Endothelial cell of umbilical vein (primary cell): ENCODE measurements at regions not wholly inside any gene's neighbourhood (a gene's known extent, or its start where the extent isn't known, plus 50 kb on each side); places are given as distances from the start of the nearest gene placed in this dataset.

Source experiments
- BruUV-seq: library from RNA; stranded (reverse); fragments of 400-500 nt; replicated peaks from 2 replicates; lab custom pipeline; 2021; lab: Mats Ljungman, UMichigan
- CTCF ChIA-PET: fragments of 300-600, 350-600 bp; sonication (Branson Sonifier 250); formaldehyde crosslinking; loops from one replicate; lab custom pipeline; 2021; ENCODE audit warnings: antibody characterized with exemption, inconsistent platforms; lab: Charles Lee
- POLR2A ChIA-PET: fragments of 300-600, 350-600 bp; sonication (Branson Sonifier 250); formaldehyde crosslinking; loops from one replicate; lab custom pipeline; 2021; ENCODE audit warnings: antibody characterized with exemption, inconsistent platforms; lab: Charles Lee
- DNase-seq: peaks from one replicate; pipeline ENCODE4 v3.0.0-alpha.2; 2011; ENCODE audit warnings: low read depth, low spot score
- FAIRE-seq: peaks from 2 replicates; lab custom pipeline; 2011; peaks lifted over from hg19 to GRCh38; lab: Jason Lieb, UNC
- H2AFZ ChIP-seq: 2 replicates; pipeline ENCODE4 v1.6.0; 2012; ENCODE audit warnings: low read depth, low read length, control low read depth, inconsistent platforms
- H3K27ac ChIP-seq: 2 replicates; pipeline ENCODE4 v1.5.1; 2011; ENCODE audit warnings: low read depth, mild to moderate bottlenecking, control low read depth, low read length, moderate library complexity; ENCODE audit not compliant: insufficient read depth
- H3K27me3 ChIP-seq, 2 experiments: 2 replicates each; pipeline versions ENCODE4 v1.6.0 to v1.6.1; 2011; ENCODE audit warnings: low read length in 2 of 2, mixed read lengths in 1 of 2; ENCODE audit not compliant: control insufficient read depth in 2 of 2, insufficient read depth in 2 of 2
- H3K36me3 ChIP-seq, 2 experiments: 2 replicates in 1 of 2; 3 replicates in 1 of 2; pipeline ENCODE4 v1.5.1; 2011; ENCODE audit warnings: low read length in 2 of 2, mild to moderate bottlenecking in 1 of 2, moderate library complexity in 1 of 2; ENCODE audit not compliant: control insufficient read depth in 2 of 2, insufficient read depth in 2 of 2; ENCODE audit errors: extremely low read depth in 1 of 2
- H3K4me1 ChIP-seq: 3 replicates; pipeline ENCODE4 v1.5.1; 2011; ENCODE audit warnings: mild to moderate bottlenecking, low read length; ENCODE audit not compliant: control insufficient read depth, insufficient read depth; ENCODE audit errors: extremely low read depth
- H3K4me2 ChIP-seq: 2 replicates; pipeline ENCODE4 v1.6.1; 2011; ENCODE audit warnings: low read length, control low read depth, mixed read lengths; ENCODE audit not compliant: insufficient read depth
- H3K4me3 ChIP-seq, 3 experiments: fragments of 200-600 bp in 1 of 3; sonication (generic), shearing (Covaris generic) in 1 of 3; replicated peaks in 1 of 3; 2 replicates each; pipeline ENCODE4 v1.5.1; 2011 to 2016; ENCODE audit warnings: control low read depth in 3 of 3, low read length in 3 of 3, mild to moderate bottlenecking in 2 of 3, inconsistent platforms in 1 of 3, low read depth in 1 of 3, moderate library complexity in 1 of 3; ENCODE audit not compliant: insufficient read depth in 1 of 3
- H3K79me2 ChIP-seq: 2 replicates; pipeline ENCODE4 v1.6.0; 2012; ENCODE audit warnings: low read length, inconsistent platforms; ENCODE audit not compliant: control insufficient read depth, insufficient read depth
- H3K9ac ChIP-seq: replicated peaks from 2 replicates; pipeline ENCODE3; 2011; ENCODE audit warnings: low read length, control low read depth; ENCODE audit not compliant: insufficient read depth; ENCODE audit errors: extremely low read depth
- H3K9me1 ChIP-seq: replicated peaks from 3 replicates; pipeline ENCODE4 v1.6.0; 2011; ENCODE audit warnings: mild to moderate bottlenecking, low read length; ENCODE audit not compliant: control insufficient read depth, insufficient read depth; ENCODE audit errors: extremely low read depth
- H3K9me3 ChIP-seq: replicated peaks from 2 replicates; pipeline ENCODE4 v1.5.1; 2012; ENCODE audit warnings: low read length, inconsistent platforms; ENCODE audit not compliant: control insufficient read depth, insufficient read depth
- H4K20me1 ChIP-seq: replicated peaks from 2 replicates; pipeline ENCODE3; 2011; ENCODE audit warnings: mild to moderate bottlenecking, low read length; ENCODE audit not compliant: control insufficient read depth, insufficient read depth; ENCODE audit errors: extremely low read depth
- EZH2 ChIP-seq: IDR thresholded peaks from 2 replicates; pipeline ENCODE4 v1.6.1; 2012; ENCODE audit warnings: borderline replicate concordance, low read depth, mild to moderate bottlenecking, moderate library complexity, low read length, inconsistent platforms; ENCODE audit not compliant: severe bottlenecking
- FOS ChIP-seq: IDR thresholded peaks from 2 replicates; pipeline ENCODE4 v1.6.1; 2011; ENCODE audit warnings: mild to moderate bottlenecking, low read length, moderate library complexity, borderline replicate concordance; ENCODE audit not compliant: insufficient read depth
- GATA2 ChIP-seq: IDR thresholded peaks from 2 replicates; pipeline ENCODE4 v1.7.0; 2011; ENCODE audit warnings: low read depth, mild to moderate bottlenecking, moderate library complexity, mixed read lengths, low read length; ENCODE audit not compliant: insufficient read length, insufficient read depth
- JUN ChIP-seq: IDR thresholded peaks from 2 replicates; pipeline ENCODE4 v1.6.1; 2011; ENCODE audit warnings: borderline replicate concordance, low read depth; ENCODE audit not compliant: insufficient read length, insufficient read depth
- MYC ChIP-seq: IDR thresholded peaks from one replicate; pipeline ENCODE4 v1.6.1; 2011; ENCODE audit warnings: mild to moderate bottlenecking, low read depth, low read length
- dilution Hi-C: fragments of 300-500 bp; cut with MboI; formaldehyde crosslinking; loops from one replicate; pipeline ENCODE4 v1.15.0; 2019; ENCODE audit warnings: low sequenced_read_pairs; ENCODE audit not compliant: extremely low pct_ligation_motif_present
- intact Hi-C: fragments of 100-400 bp; cut with micrococcal nuclease; formaldehyde crosslinking; loops from one replicate; pipeline ENCODE4 v1.10.0; 2022
- TF ChIP-seq, protein P1 (sequence below), 2 donors: IDR thresholded peaks; 1 replicate in 1 of 2; 2 replicates in 1 of 2; pipeline ENCODE4 v1.5.1; 2011; ENCODE audit warnings: low read length in 2 of 2, mild to moderate bottlenecking in 2 of 2, moderate library complexity in 2 of 2, control low read depth in 1 of 2, inconsistent platforms in 1 of 2, low read depth in 1 of 2; ENCODE audit not compliant: insufficient read depth in 1 of 2; ENCODE audit errors: extremely low read depth in 1 of 2

DNA sequence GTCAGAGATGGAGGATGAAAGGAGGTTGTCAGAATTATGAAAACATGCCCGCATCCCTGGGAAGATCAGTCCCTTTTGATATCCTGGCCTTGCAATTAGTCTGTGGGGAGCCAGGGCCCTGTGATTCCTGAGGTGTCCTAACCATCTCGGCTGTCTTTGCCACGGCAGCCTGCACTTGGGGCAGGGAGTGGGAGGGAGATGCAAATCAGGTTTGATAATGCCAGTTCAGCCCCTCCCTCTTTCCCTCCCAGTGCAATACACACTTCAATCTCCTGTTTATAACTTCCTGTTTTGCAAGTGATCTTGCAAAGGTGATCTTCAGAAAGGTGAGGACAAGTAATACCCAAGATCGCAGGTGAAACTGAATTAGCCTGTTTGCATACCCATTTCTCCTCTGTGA is 114.0 kb upstream of the ALDH1B1 start:
- ChIA-PET CTCF (no interaction called here), POLR2A (no interaction called here)
- FAIRE-seq (no peak), DNase-seq (no peak)
- TF ChIP-seq FOS, result no peak
- TF ChIP-seq EZH2, result no peak
- TF ChIP-seq JUN, result no peak
- no peak for TF ChIP-seq MYC
- TF ChIP-seq, protein P1, sequence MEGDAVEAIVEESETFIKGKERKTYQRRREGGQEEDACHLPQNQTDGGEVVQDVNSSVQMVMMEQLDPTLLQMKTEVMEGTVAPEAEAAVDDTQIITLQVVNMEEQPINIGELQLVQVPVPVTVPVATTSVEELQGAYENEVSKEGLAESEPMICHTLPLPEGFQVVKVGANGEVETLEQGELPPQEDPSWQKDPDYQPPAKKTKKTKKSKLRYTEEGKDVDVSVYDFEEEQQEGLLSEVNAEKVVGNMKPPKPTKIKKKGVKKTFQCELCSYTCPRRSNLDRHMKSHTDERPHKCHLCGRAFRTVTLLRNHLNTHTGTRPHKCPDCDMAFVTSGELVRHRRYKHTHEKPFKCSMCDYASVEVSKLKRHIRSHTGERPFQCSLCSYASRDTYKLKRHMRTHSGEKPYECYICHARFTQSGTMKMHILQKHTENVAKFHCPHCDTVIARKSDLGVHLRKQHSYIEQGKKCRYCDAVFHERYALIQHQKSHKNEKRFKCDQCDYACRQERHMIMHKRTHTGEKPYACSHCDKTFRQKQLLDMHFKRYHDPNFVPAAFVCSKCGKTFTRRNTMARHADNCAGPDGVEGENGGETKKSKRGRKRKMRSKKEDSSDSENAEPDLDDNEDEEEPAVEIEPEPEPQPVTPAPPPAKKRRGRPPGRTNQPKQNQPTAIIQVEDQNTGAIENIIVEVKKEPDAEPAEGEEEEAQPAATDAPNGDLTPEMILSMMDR (IDR thresholded peaks at IDR 0.05; ENCODE audit: extremely low read depth in 1 of 2, insufficient read depth in 1 of 2, low read depth in 1 of 2, low read length in 2 of 2), result no peak
- TF ChIP-seq GATA2, result no peak
- H3K9me1 ChIP-seq, result no peaks in the 10 kb centered on the region
- no TSS peak for BruUV-seq
- intact Hi-C loops (no loop called here), dilution Hi-C loops (no loop called here)
- no peak overlapping the region for H3K27ac ChIP-seq
- H2AFZ ChIP-seq, result no peak overlapping the region
- peaks cover 4 to 6% of the 10 kb centered on the region in 2 experiments for H3K27me3 ChIP-seq
- no peak overlapping the region for H3K4me2 ChIP-seq
- H3K9me3 ChIP-seq, result no peaks in the 10 kb centered on the region
- no peak overlapping the region for H3K4me3 ChIP-seq
- no peaks in the 10 kb centered on the region for H4K20me1 ChIP-seq
- H3K79me2 ChIP-seq, result no peaks in the 10 kb centered on the region
- H3K4me1 ChIP-seq, result no peaks in the 10 kb centered on the region
- H3K36me3 ChIP-seq, result no peaks in the 10 kb centered on the region
- H3K9ac ChIP-seq, result no peak overlapping the region
